ENCODE measurements at regions not wholly inside any gene's neighbourhood (a gene's known extent, or its start where the extent isn't known, plus 50 kb on each side); places are given as distances from the start of the nearest gene placed in this dataset.

GRCh38 chr5:8981496-8981895, 564.4 kb downstream of the SEMA5A start:
- dilution Hi-C loops (cut with MboI; ENCODE audit: extremely low pct_ligation_motif_present, low sequenced_read_pairs), result no loop called here
- no peak overlapping the region for H3K4me2 ChIP-seq (ENCODE audit: control insufficient read depth, extremely low read depth, insufficient read depth, low read depth, low read length)
- H3K36me3 ChIP-seq (ENCODE audit: control insufficient read depth in 2 of 2, extremely low read depth in 1 of 2, insufficient read depth in 2 of 2, low read length in 2 of 2), result no peaks in the 10 kb centered on the region
- DNase-seq (ENCODE audit: low read depth, low spot score), result no peak
- no peaks in the 10 kb centered on the region for H3K9me3 ChIP-seq (ENCODE audit: control insufficient read depth, low read depth, low read length)
- no peak overlapping the region for H3K27ac ChIP-seq (ENCODE audit: control insufficient read depth, insufficient read depth, low read length)
- H3K9ac ChIP-seq (ENCODE audit: control insufficient read depth, extremely low read depth, insufficient read depth, low read length), result no peak overlapping the region
- no peak for FAIRE-seq
- no peak for TF ChIP-seq CTCF (optimal IDR thresholded peaks at IDR 0.05 in 1 of 3, IDR thresholded peaks at IDR 0.05 in 1 of 3, conservative IDR thresholded peaks at IDR 0.05 in 1 of 3; ENCODE audit: extremely low read depth in 1 of 3, insufficient read depth in 2 of 3, low read length in 3 of 3)
- TF ChIP-seq EZH2 (IDR thresholded peaks at IDR 0.05; ENCODE audit: low read length), result no peak
- H3K9me1 ChIP-seq (ENCODE audit: control insufficient read depth, extremely low read depth, insufficient read depth, low read length), result no peaks in the 10 kb centered on the region
- no peak overlapping the region for H2AFZ ChIP-seq (ENCODE audit: control insufficient read depth, low read length)
- no peaks in the 10 kb centered on the region for H3K27me3 ChIP-seq (ENCODE audit: control insufficient read depth, extremely low read depth, insufficient read depth, low read length)
- H4K20me1 ChIP-seq (ENCODE audit: control insufficient read depth, extremely low read depth, insufficient read depth, low read length), result no peaks in the 10 kb centered on the region
- H3K79me2 ChIP-seq (ENCODE audit: control insufficient read depth, insufficient read depth, low read length), result no peaks in the 10 kb centered on the region
- no peak overlapping the region for H3K4me3 ChIP-seq (ENCODE audit: control insufficient read depth in 2 of 3, extremely low read depth in 1 of 3, insufficient read depth in 2 of 3, low read depth in 1 of 3, low read length in 3 of 3)
- peaks cover 5% of the 10 kb centered on the region for H3K4me1 ChIP-seq (ENCODE audit: control insufficient read depth, extremely low read depth, insufficient read depth, low read length)

GRCh38 chr5:8984386-8984785, 561.5 kb downstream of the SEMA5A start:
- TF ChIP-seq EZH2 (IDR thresholded peaks at IDR 0.05; ENCODE audit: low read length) (no peak), CTCF (optimal IDR thresholded peaks at IDR 0.05 in 1 of 3, IDR thresholded peaks at IDR 0.05 in 1 of 3, conservative IDR thresholded peaks at IDR 0.05 in 1 of 3; ENCODE audit: extremely low read depth in 1 of 3, insufficient read depth in 2 of 3, low read length in 3 of 3) (no peak)

More at GRCh38 chr5:8984386-8984785, 561.5 kb downstream of the SEMA5A start:
- Histone ChIP-seq H3K4me1 (ENCODE audit: control insufficient read depth, extremely low read depth, insufficient read depth, low read length) (peaks cover 5% of the 10 kb centered on the region), H3K4me3 (ENCODE audit: control insufficient read depth in 2 of 3, extremely low read depth in 1 of 3, insufficient read depth in 2 of 3, low read depth in 1 of 3, low read length in 3 of 3) (no peak overlapping the region), H3K9ac (ENCODE audit: control insufficient read depth, extremely low read depth, insufficient read depth, low read length) (no peak overlapping the region), H4K20me1 (ENCODE audit: control insufficient read depth, extremely low read depth, insufficient read depth, low read length) (no peaks in the 10 kb centered on the region), H3K36me3 (ENCODE audit: control insufficient read depth in 2 of 2, extremely low read depth in 1 of 2, insufficient read depth in 2 of 2, low read length in 2 of 2) (no peaks in the 10 kb centered on the region), H3K27me3 (ENCODE audit: control insufficient read depth, extremely low read depth, insufficient read depth, low read length) (no peaks in the 10 kb centered on the region), H3K9me3 (ENCODE audit: control insufficient read depth, low read depth, low read length) (no peaks in the 10 kb centered on the region), H3K27ac (ENCODE audit: control insufficient read depth, insufficient read depth, low read length) (no peak overlapping the region), H3K4me2 (ENCODE audit: control insufficient read depth, extremely low read depth, insufficient read depth, low read depth, low read length) (no peak overlapping the region), H3K79me2 (ENCODE audit: control insufficient read depth, insufficient read depth, low read length) (no peaks in the 10 kb centered on the region), H2AFZ (ENCODE audit: control insufficient read depth, low read length) (no peak overlapping the region), H3K9me1 (ENCODE audit: control insufficient read depth, extremely low read depth, insufficient read depth, low read length) (no peaks in the 10 kb centered on the region)
- no peak for DNase-seq (ENCODE audit: low read depth, low spot score)
- FAIRE-seq, result no peak
- dilution Hi-C loops (cut with MboI; ENCODE audit: extremely low pct_ligation_motif_present, low sequenced_read_pairs), result no loop called here

Small RNA genes lying in the stretch of these regions (small RNA-seq; reads per million reads assigned to genes)
- gene AC091895.1 (ENCODE audit: insufficient read length in 3 of 3, low read depth in 3 of 3, low replicate concordance in 1 of 3), result 0 reads per million in 3 experiments
- 0 reads per million in 3 experiments for gene AC091912.1 (ENCODE audit: insufficient read length in 3 of 3, low read depth in 3 of 3, low replicate concordance in 1 of 3)
- gene AC091912.2 (ENCODE audit: insufficient read length in 3 of 3, low read depth in 3 of 3, low replicate concordance in 1 of 3), result 0 reads per million in 3 experiments
- gene AC091932.2 (ENCODE audit: insufficient read length in 3 of 3, low read depth in 3 of 3, low replicate concordance in 1 of 3), result 0 reads per million in 3 experiments
- gene AC091932.4 (ENCODE audit: insufficient read length in 3 of 3, low read depth in 3 of 3, low replicate concordance in 1 of 3), result 0 reads per million in 3 experiments
- gene AC091953.1 (ENCODE audit: insufficient read length in 3 of 3, low read depth in 3 of 3, low replicate concordance in 1 of 3), result 0 reads per million in 3 experiments
- 0 reads per million in 3 experiments for gene AC091953.2 (ENCODE audit: insufficient read length in 3 of 3, low read depth in 3 of 3, low replicate concordance in 1 of 3)
- 0 reads per million in 3 experiments for gene AC091953.3 (ENCODE audit: insufficient read length in 3 of 3, low read depth in 3 of 3, low replicate concordance in 1 of 3)
- 0 reads per million in 3 experiments for gene AC091953.5 (ENCODE audit: insufficient read length in 3 of 3, low read depth in 3 of 3, low replicate concordance in 1 of 3)
- gene AC091965.3 (ENCODE audit: insufficient read length in 3 of 3, low read depth in 3 of 3, low replicate concordance in 1 of 3), result 0 reads per million in 3 experiments
- gene RNU1-76P (ENCODE audit: insufficient read length in 3 of 3, low read depth in 3 of 3, low replicate concordance in 1 of 3), result 0 reads per million in 3 experiments

Data from keratinocyte (primary cell).